HEK293T (cell line): ENCODE measurements at regions not wholly inside any gene's neighbourhood (a gene's known extent, or its start where the extent isn't known, plus 50 kb on each side); places are given as distances from the start of the nearest gene placed in this dataset.

ENCODE experiments used
- CTCF ChIA-PET: fragments of 350-600 bp; formaldehyde crosslinking; extraction: SDS; loops from one replicate; lab custom pipeline; 2021; ENCODE audit warnings: antibody characterized with exemption, inconsistent platforms; lab: Yijun Ruan, JAX
- POLR2A ChIA-PET: fragments of 350-600 bp; formaldehyde crosslinking; extraction: SDS; loops from one replicate; lab custom pipeline; 2020; ENCODE audit warnings: antibody characterized with exemption, inconsistent platforms; lab: Yijun Ruan, JAX
- DNase-seq: peaks from one replicate; pipeline ENCODE4 v3.0.0; 2012; ENCODE audit warnings: mixed read lengths; ENCODE audit errors: extremely low spot score
- ARNT ChIP-seq: fragments of 450-650 bp; IDR thresholded peaks from 2 replicates; pipeline ENCODE4 v1.6.1; 2017; ENCODE audit warnings: mild to moderate bottlenecking
- BHLHE40 ChIP-seq: fragments of 450-650 bp; IDR thresholded peaks from 2 replicates; pipeline ENCODE4 v1.6.1; 2016; ENCODE audit warnings: mild to moderate bottlenecking, moderate library complexity, borderline replicate concordance
- CTBP1 ChIP-seq: fragments of 450-650 bp; IDR thresholded peaks from 2 replicates; pipeline ENCODE4 v1.6.1; 2016; ENCODE audit warnings: borderline replicate concordance
- ELF4 ChIP-seq: fragments of 450-650 bp; IDR thresholded peaks from 2 replicates; pipeline ENCODE4 v1.6.1; 2017; ENCODE audit warnings: antibody characterized with exemption
- FOXA1 ChIP-seq: fragments of 450-650 bp; IDR thresholded peaks from 2 replicates; pipeline ENCODE4 v1.6.1; 2016; ENCODE audit warnings: mild to moderate bottlenecking
- FOXK2 ChIP-seq: fragments of 450-650 bp; IDR thresholded peaks from 2 replicates; pipeline ENCODE4 v1.6.1; 2016; ENCODE audit warnings: mild to moderate bottlenecking
- FOXM1 ChIP-seq: fragments of 450-650 bp; IDR thresholded peaks from 2 replicates; pipeline ENCODE4 v1.6.1; 2017; ENCODE audit warnings: mild to moderate bottlenecking, borderline replicate concordance
- HDGF ChIP-seq: fragments of 450-650 bp; IDR thresholded peaks from 2 replicates; pipeline ENCODE4 v1.6.1; 2017; ENCODE audit warnings: antibody characterized with exemption, borderline replicate concordance
- L3MBTL2 ChIP-seq: fragments of 450-650 bp; conservative IDR thresholded peaks from 2 replicates; pipeline ENCODE4 v1.6.1; 2016; ENCODE audit warnings: mild to moderate bottlenecking
- LEF1 ChIP-seq: fragments of 450-650 bp; IDR thresholded peaks from 2 replicates; pipeline ENCODE4 v1.6.1; 2017; ENCODE audit warnings: mild to moderate bottlenecking, borderline replicate concordance
- NFRKB ChIP-seq: fragments of 450-650 bp; IDR thresholded peaks from 2 replicates; pipeline ENCODE4 v1.6.1; 2016; ENCODE audit warnings: mild to moderate bottlenecking, moderate library complexity
- PKNOX1 ChIP-seq: fragments of 450-650 bp; IDR thresholded peaks from 2 replicates; pipeline ENCODE4 v1.6.1; 2016
- SP1 ChIP-seq: fragments of 450-650 bp; IDR thresholded peaks from 2 replicates; pipeline ENCODE4 v1.6.1; 2017
- SUZ12 ChIP-seq: fragments of 450-650 bp; IDR thresholded peaks from 2 replicates; pipeline ENCODE4 v1.6.1; 2016; ENCODE audit warnings: mild to moderate bottlenecking
- TARDBP ChIP-seq: fragments of 450-650 bp; IDR thresholded peaks from 2 replicates; pipeline ENCODE4 v1.6.1; 2016
- ZNF384 ChIP-seq: fragments of 450-650 bp; IDR thresholded peaks from 2 replicates; pipeline ENCODE4 v1.6.1; 2016

GRCh38 chr22:48755059-48755949, 1072.4 kb downstream of the BRD1 start:
- ChIA-PET CTCF (no interaction called here), POLR2A (no interaction called here)
- no peak for TF ChIP-seq L3MBTL2
- TF ChIP-seq HDGF, result no peak
- TF ChIP-seq BHLHE40, result no peak
- TF ChIP-seq CTBP1, result no peak
- no peak for TF ChIP-seq LEF1
- TF ChIP-seq ARNT, result no peak
- TF ChIP-seq PKNOX1, result no peak
- no peak for TF ChIP-seq FOXA1
- no peak for TF ChIP-seq ELF4
- DNase-seq, result no peak

GRCh38 chr22:48754611-48755058, 1073.0 kb downstream of the BRD1 start:
- TF ChIP-seq ZNF384, result no peak
- ChIA-PET CTCF (no interaction called here), POLR2A (no interaction called here)
- no peak for DNase-seq

- CTCF ChIA-PET, result no interaction called here
- DNase-seq, result no peak
- POLR2A ChIA-PET, result no interaction called here
Observed at GRCh38 chr22:48753752-48754517, 1073.7 kb downstream of the BRD1 start.

GRCh38 chr22:48753381-48753730, 1074.3 kb downstream of the BRD1 start:
- CTCF ChIA-PET, result no interaction called here
- POLR2A ChIA-PET, result no interaction called here
- TF ChIP-seq ARNT, result no peak
- no peak for TF ChIP-seq NFRKB
- TF ChIP-seq LEF1, result no peak
- no peak for TF ChIP-seq HDGF
- TF ChIP-seq ELF4, result no peak
- TF ChIP-seq PKNOX1, result no peak
- no peak for TF ChIP-seq SUZ12
- TF ChIP-seq FOXA1, result no peak
- TF ChIP-seq ZNF384, result no peak
- TF ChIP-seq FOXM1, result no peak
- TF ChIP-seq TARDBP, result no peak
- no peak for TF ChIP-seq CTBP1
- no peak for TF ChIP-seq L3MBTL2
- TF ChIP-seq SP1, result no peak
- no peak for TF ChIP-seq BHLHE40
- no peak for TF ChIP-seq FOXK2

More at GRCh38 chr22:48753752-48754517, 1073.7 kb downstream of the BRD1 start:
- TF ChIP-seq SP1 (no peak), LEF1 (no peak), ZNF384 (no peak), FOXA1 (no peak), FOXM1 (no peak), HDGF (no peak), ELF4 (no peak), BHLHE40 (no peak), SUZ12 (no peak), L3MBTL2 (no peak), TARDBP (no peak), FOXK2 (no peak), CTBP1 (no peak), NFRKB (no peak)

GRCh38 chr22:48752451-48753380, 1075.0 kb downstream of the BRD1 start:
- CTCF ChIA-PET, result no interaction called here
- no peak for DNase-seq
- POLR2A ChIA-PET, result no interaction called here

More at GRCh38 chr22:48753381-48753730, 1074.3 kb downstream of the BRD1 start:
- DNase-seq, result no peak

More at GRCh38 chr22:48752451-48753380, 1075.0 kb downstream of the BRD1 start:
- TF ChIP-seq CTBP1, result no peak
- TF ChIP-seq ARNT, result no peak
- no peak for TF ChIP-seq FOXM1
- no peak for TF ChIP-seq SP1
- no peak for TF ChIP-seq HDGF
- no peak for TF ChIP-seq SUZ12
- TF ChIP-seq FOXA1, result no peak
- no peak for TF ChIP-seq ELF4
- no peak for TF ChIP-seq PKNOX1
- no peak for TF ChIP-seq TARDBP
